ENCODE measurements at regions not wholly inside any gene's neighbourhood (a gene's known extent, or its start where the extent isn't known, plus 50 kb on each side); places are given as distances from the start of the nearest gene placed in this dataset.

- no peak for DNase-seq (ENCODE audit: low spot score in 2 of 2)
- H3K4me3 ChIP-seq: no peak overlapping the region
- H3K27me3 ChIP-seq: no peaks in the 10 kb centered on the region
- TF ChIP-seq POLR2A (IDR thresholded peaks at IDR 0.05): no peak
- TF ChIP-seq CTCF (IDR thresholded peaks at IDR 0.05): no peak
- no peak for TF ChIP-seq POLR2AphosphoS5 (IDR thresholded peaks at IDR 0.05)
- H3K36me3 ChIP-seq: no peaks in the 10 kb centered on the region
- 89% methylated on average over 8 of the region's 8 CpGs for WGBS
- H3K9me3 ChIP-seq: no peaks in the 10 kb centered on the region
- peaks cover 4% of the 10 kb centered on the region for H3K4me1 ChIP-seq
- H3K27ac ChIP-seq: no peak overlapping the region
Observed at GRCh38 chr11:62030071-62030684, 62.7 kb upstream of the FTH1 start.

- no peaks in the 10 kb centered on the region for H3K27me3 ChIP-seq
- H3K4me1 ChIP-seq: peaks cover 10% of the 10 kb centered on the region
- 94% methylated on average over 6 of the region's 6 CpGs for WGBS
- H3K27ac ChIP-seq: no peak overlapping the region
- no peaks in the 10 kb centered on the region for H3K36me3 ChIP-seq
- H3K4me3 ChIP-seq: no peak overlapping the region
- no peak for TF ChIP-seq POLR2A (IDR thresholded peaks at IDR 0.05)
- no peak for TF ChIP-seq EP300 (IDR thresholded peaks at IDR 0.05)
- TF ChIP-seq POLR2AphosphoS5 (IDR thresholded peaks at IDR 0.05): no peak
- no peak for TF ChIP-seq CTCF (IDR thresholded peaks at IDR 0.05)
- no peaks in the 10 kb centered on the region for H3K9me3 ChIP-seq
- no peak for DNase-seq (ENCODE audit: low spot score in 2 of 2)
Observed at GRCh38 chr11:62026739-62027370, 59.4 kb upstream of the FTH1 start.

GRCh38 chr11:62025487-62026105 is 58.2 kb upstream of the FTH1 start:
- no peaks in the 10 kb centered on the region for H3K36me3 ChIP-seq
- H3K9me3 ChIP-seq: peaks cover 3% of the 10 kb centered on the region
- H3K27ac ChIP-seq: peak overlapping the region; percentile 67
- peaks cover 10% of the 10 kb centered on the region for H3K4me1 ChIP-seq
- H3K4me3 ChIP-seq: no peak overlapping the region
- peak in 2 of 3 donors; percentile 87 to 88 for TF ChIP-seq POLR2AphosphoS5 (IDR thresholded peaks at IDR 0.05)
- no peak for TF ChIP-seq CTCF (IDR thresholded peaks at IDR 0.05)
- peak in 1 of 2 donors; percentile 22 for TF ChIP-seq POLR2A (IDR thresholded peaks at IDR 0.05)
- DNase-seq (ENCODE audit: low spot score in 2 of 2): peak; percentile 91 to 92
- H3K27me3 ChIP-seq: no peaks in the 10 kb centered on the region
- 25% methylated on average over 12 of the region's 13 CpGs for WGBS

GRCh38 chr11:62024936-62025486 is 57.6 kb upstream of the FTH1 start:
- no peak overlapping the region for H3K4me3 ChIP-seq
- H3K27me3 ChIP-seq: no peaks in the 10 kb centered on the region
- no peak for DNase-seq (ENCODE audit: low spot score in 2 of 2)
- no peaks in the 10 kb centered on the region for H3K36me3 ChIP-seq
- peaks cover 10% of the 10 kb centered on the region for H3K4me1 ChIP-seq
- 47% methylated on average over 6 of the region's 6 CpGs for WGBS
- TF ChIP-seq EP300 (IDR thresholded peaks at IDR 0.05) (no peak), POLR2AphosphoS5 (IDR thresholded peaks at IDR 0.05) (no peak), CTCF (IDR thresholded peaks at IDR 0.05) (peak in 1 of 2 donors; percentile 1)
- peaks cover 3% of the 10 kb centered on the region for H3K9me3 ChIP-seq
- H3K27ac ChIP-seq: peak overlapping the region; percentile 67

GRCh38 chr11:62022211-62022610 is 54.8 kb upstream of the FTH1 start:
- Histone ChIP-seq H3K9me3 (peaks cover 3% of the 10 kb centered on the region), H3K36me3 (no peaks in the 10 kb centered on the region)
- 100% methylated on average over 3 of the region's 3 CpGs for WGBS

More at GRCh38 chr11:62022211-62022610, 54.8 kb upstream of the FTH1 start:
- peaks cover 10% of the 10 kb centered on the region for H3K4me1 ChIP-seq
- no peak for DNase-seq (ENCODE audit: low spot score in 2 of 2)
- TF ChIP-seq CTCF (IDR thresholded peaks at IDR 0.05) (no peak), EP300 (IDR thresholded peaks at IDR 0.05) (no peak), POLR2A (IDR thresholded peaks at IDR 0.05) (no peak), POLR2AphosphoS5 (IDR thresholded peaks at IDR 0.05) (no peak)
- H3K27me3 ChIP-seq: no peaks in the 10 kb centered on the region
- no peak overlapping the region for H3K27ac ChIP-seq
- no peak overlapping the region for H3K4me3 ChIP-seq
